HG03442 (cell line): ENCODE measurements at regions not wholly inside any gene's neighbourhood (a gene's known extent, or its start where the extent isn't known, plus 50 kb on each side); places are given as distances from the start of the nearest gene placed in this dataset.
"Not testable (repeated sequence)": the region's sequence is repeated elsewhere in the genome, so short reads cannot be mapped to it uniquely, and the experiment has no call there.

ENCODE experiments used
- ATAC-seq: cut with Tn5 transposase; IDR thresholded peaks from one replicate; pipeline ENCODE4 v1.9.1; 2021; ENCODE audit warnings: mild to moderate bottlenecking, moderate library complexity; ENCODE audit not compliant: unreplicated experiment

- not testable (repeated sequence) for ATAC-seq
Observed at GRCh38 chr12:74676955-74677354, 139.3 kb downstream of the ATXN7L3B start.

GRCh38 chr12:74685385-74685784 is 147.8 kb downstream of the ATXN7L3B start:
- ATAC-seq: no peak

DNA sequence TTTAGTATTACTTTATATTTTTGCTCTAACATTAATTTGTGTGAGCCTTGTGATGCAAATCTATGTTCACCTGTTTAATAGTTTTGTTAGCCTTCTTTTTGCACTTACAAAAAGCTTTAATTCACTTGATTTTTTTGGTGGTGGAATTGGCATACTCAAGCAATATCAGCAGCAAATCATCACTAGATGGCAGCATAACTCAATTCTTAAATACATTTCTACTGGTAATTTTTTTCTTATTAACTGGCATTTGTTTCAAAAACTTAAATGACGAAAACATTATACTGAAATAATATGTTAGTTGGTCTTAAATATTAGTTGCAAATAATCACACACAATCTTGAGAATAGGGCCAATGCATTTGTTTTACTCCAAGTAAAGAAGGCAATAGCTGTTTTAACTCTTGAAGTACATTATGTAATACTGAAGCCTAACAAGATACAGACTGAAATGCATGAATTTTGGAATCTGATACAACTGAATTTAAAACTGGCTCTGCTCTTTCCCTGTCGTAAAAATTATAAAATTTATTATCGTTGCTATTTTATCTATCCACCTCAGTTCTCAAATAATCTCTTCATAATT is 151.5 kb downstream of the ATXN7L3B start:
- ATAC-seq: peak; percentile 47

DNA sequence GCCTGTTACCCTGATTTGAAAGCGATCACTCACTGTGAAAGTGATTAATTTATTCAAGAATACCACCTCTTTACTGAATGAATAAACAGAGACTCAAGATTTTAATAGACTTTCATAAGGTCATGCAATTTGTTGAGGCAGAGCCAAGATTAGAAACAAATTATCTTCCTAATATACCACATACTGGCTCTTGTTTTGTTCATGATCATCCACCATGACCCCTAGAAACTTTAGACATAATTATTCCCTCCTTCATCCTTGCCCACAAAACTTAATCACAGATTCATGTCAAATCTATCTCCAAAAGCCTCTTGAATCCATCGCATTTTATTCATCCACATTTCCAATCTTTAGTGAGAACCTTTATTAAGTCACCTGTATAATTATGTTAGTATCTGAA is 152.3 kb downstream of the ATXN7L3B start:
- ATAC-seq: no peak

GRCh38 chr12:74719447-74719846 is 181.8 kb downstream of the ATXN7L3B start:
- no peak for ATAC-seq

- ATAC-seq: no peak
Observed at GRCh38 chr12:74722709-74723108, 185.1 kb downstream of the ATXN7L3B start.

- no peak for ATAC-seq
Observed at GRCh38 chr12:74725154-74725553, 187.5 kb downstream of the ATXN7L3B start.

DNA sequence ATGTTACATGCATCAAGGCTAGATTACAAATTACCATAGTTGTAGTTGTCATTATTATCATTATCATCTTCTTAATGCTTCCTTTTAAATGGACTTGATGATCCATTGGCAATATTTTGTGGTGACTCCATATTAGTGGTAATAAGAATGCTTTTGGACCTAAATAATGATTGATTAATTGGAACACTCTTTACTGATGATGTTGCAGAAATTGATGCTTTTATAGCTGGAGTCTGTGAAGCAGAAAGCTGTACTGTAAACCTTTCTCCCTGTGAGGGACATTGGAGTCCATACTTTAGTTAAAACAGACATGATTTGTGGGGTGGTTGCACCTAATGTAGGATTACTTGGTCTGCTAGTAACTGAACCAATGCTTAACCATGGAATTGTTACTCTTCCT is 190.4 kb downstream of the ATXN7L3B start:
- no peak for ATAC-seq

GRCh38 chr12:74732164-74732784 is 194.6 kb downstream of the ATXN7L3B start:
- ATAC-seq: no peak

DNA sequence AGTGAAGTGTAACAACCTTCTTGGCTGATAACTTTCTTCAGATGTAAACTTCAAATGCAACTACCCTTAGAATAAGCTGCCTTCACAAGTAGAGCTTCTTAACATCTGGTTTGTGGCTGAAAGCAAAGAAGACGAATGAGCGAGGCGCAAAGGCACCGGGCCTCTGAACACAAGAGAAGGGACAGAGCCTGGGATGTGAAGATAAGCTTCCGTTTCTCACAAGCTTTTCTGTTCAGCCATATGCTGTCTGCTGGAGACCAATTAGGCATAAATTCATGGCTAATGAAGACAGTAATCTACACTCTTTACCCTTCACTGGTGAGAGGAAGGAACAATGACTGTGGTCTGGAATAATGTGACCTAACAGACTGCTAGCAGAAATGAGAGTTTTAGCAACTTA is 195.2 kb downstream of the ATXN7L3B start:
- ATAC-seq: no peak

- no peak for ATAC-seq
Observed at GRCh38 chr12:74741112-74741511, 203.5 kb downstream of the ATXN7L3B start.

DNA sequence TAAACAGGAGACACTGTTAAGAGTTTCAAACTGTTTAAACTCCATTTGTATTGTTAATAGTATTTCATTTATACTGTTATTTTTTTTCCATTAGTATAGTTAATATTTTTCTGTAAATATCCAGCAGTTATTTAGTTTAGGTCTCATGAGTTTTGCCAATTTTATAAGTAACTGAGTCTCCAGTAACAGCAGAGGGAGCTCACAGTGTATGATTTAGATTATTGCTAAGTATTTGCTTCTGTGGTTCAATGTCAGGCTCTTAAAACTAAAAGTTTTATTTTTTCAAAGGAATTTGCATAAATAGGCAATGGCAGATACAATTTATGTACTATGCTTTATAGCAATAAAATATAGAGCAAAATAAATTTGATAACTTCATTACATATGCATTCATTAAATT is 209.7 kb downstream of the ATXN7L3B start:
- ATAC-seq: no peak

DNA sequence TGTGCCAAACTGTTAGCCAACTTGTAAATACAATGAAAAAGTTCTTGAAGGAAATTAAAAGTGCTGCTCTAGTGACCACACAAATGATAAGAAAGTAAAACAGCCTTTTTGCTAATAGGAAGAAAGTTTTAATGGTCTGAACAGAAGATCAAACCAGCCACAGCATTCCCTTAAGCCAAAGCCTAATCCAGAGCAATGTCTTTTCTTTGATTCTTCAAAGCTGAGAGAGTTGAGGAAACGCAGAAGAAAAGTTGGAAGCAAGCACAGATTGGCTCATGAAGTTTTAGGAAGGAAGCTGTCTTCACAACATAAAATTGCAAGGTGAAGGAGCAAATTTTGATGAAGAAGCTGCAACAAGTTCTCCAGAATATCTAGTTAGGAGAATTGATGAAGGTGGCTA is 213.8 kb downstream of the ATXN7L3B start:
- ATAC-seq: no peak

DNA sequence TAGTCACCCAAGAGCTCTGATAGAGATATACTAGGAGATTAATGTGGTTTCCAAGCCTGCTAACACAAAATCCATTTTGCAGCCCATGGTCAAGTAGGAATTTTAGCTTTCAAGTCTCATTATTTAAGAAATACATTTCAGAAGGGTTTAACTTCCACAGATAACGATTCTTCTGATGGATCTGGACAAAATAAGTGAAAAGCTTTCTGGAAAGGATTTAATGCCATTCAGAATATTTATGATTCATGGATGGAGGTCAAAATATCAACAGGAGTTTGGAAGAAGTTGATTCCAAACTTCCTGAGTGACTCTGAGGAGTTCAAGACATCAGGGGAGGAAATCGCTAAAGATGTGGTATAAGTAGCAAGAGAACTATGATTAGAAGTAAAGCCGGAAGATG is 214.6 kb downstream of the ATXN7L3B start:
- no peak for ATAC-seq

DNA sequence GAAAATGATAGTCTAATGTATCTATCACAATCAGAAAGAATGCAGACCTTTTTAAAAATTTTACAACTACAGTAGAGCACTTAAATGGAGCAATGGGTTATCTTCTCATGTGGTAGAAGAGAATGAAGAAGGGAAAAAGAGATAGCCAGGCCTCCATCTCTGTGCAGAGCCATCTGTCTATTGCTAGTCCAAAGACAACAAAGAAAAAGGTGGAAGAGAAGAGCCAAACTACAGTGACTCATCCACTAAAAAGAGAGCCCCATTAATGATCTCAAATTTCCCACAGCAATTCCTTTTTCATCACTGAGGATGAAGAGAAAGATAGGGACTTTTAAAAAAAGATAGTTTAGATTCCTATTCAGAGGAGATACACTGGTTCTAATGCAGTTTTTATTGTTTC is 232.9 kb downstream of the ATXN7L3B start:
- ATAC-seq: no peak

DNA sequence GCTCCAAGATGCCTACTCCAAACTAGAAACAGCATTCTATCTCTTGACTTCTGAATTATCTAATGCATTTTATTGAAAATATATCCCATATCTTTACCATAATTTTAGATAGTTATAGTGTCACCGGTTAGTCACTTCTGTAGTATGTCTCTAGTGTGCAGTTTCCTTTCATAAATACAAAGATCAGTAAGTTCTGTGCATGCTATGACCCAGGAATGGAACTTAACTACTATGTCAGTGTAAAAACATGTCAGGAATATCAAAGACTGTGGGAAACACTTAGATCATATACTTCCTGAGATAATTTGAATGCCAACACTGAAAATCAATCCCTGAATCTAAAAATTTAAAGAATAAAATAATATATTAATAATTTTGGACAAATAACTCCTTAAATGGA is 237.6 kb downstream of the ATXN7L3B start:
- no peak for ATAC-seq

GRCh38 chr12:74776378-74776777 is 238.7 kb downstream of the ATXN7L3B start:
- ATAC-seq: no peak

GRCh38 chr12:74780182-74780849 is 242.7 kb downstream of the ATXN7L3B start:
- ATAC-seq: no peak

GRCh38 chr12:74780850-74781241 is 243.2 kb downstream of the ATXN7L3B start:
- ATAC-seq: not testable (repeated sequence)

DNA sequence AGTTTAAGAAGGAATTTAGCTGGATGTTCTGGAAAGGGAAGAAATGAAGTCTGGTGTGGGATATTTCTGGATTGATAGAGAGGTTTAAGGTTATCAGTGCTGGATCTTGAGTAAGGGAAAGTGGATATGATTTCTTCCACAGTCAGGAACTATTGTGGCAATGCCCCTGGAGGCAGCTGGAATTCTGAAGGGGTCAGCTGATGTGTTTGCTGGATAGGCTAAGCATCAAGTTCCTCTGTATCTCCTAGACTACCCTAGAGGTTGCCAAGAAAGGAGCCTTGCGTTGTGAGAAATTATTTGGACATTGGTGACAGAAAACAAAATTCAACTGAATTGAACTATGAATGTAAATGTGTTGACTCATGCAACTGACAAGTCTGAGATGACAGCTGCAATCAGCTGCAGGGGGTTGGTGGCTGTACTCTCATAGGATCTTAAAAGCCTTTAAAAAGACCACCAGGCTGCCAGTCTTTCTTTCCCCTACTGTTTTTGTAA is 244.4 kb downstream of the ATXN7L3B start:
- ATAC-seq: no peak

DNA sequence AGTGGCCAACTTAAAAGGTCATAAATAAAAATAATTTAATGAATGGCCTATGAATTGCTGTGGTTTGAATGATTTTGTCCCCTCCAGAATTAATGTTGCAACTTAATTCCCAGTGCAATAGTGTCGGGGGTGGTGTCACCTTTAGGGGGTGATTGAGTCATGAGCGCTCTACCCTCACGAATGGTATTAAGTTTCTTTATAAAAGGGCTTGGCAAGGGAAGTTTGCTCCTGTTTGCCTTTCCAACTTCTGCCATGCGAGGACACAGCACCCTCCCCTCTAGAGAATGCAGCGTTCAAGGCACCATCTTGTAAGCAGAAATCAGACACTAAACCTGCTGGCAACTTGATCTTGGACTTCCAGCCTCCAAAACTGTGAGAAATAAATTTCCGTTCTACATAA is 253.3 kb downstream of the ATXN7L3B start:
- no peak for ATAC-seq

GRCh38 chr12:74791365-74791764 is 253.7 kb downstream of the ATXN7L3B start:
- no peak for ATAC-seq
